HUES48 (cell line): ENCODE measurements at regions not wholly inside any gene's neighbourhood (a gene's known extent, or its start where the extent isn't known, plus 50 kb on each side); places are given as distances from the start of the nearest gene placed in this dataset.

Experiments used
- H3K27ac ChIP-seq: one replicate; pipeline ENCODE4 v1.7.0; 2013; ENCODE audit warnings: low read depth, low read length, inconsistent platforms
- H3K27me3 ChIP-seq: 2 replicates; pipeline ENCODE4 v1.6.1; 2013; ENCODE audit warnings: mild to moderate bottlenecking, low read length; ENCODE audit not compliant: control insufficient read depth, insufficient read depth
- H3K36me3 ChIP-seq: 2 replicates; pipeline ENCODE4 v1.6.1; 2013; ENCODE audit warnings: low read length; ENCODE audit not compliant: control insufficient read depth, insufficient read depth
- H3K4me1 ChIP-seq: 2 replicates; pipeline ENCODE4 v1.6.1; 2013; ENCODE audit warnings: mild to moderate bottlenecking, low read length; ENCODE audit not compliant: control insufficient read depth, insufficient read depth
- H3K4me3 ChIP-seq: 2 replicates; pipeline ENCODE4 v1.5.1; 2013; ENCODE audit warnings: mild to moderate bottlenecking, low read depth, low read length
- H3K9ac ChIP-seq: 2 replicates; pipeline ENCODE4 v1.6.1; 2013; ENCODE audit warnings: mild to moderate bottlenecking, low read depth, low read length, moderate library complexity
- H3K9me3 ChIP-seq: 2 replicates; pipeline ENCODE4 v1.6.1; 2013; ENCODE audit warnings: low read length; ENCODE audit not compliant: control insufficient read depth, insufficient read depth

DNA sequence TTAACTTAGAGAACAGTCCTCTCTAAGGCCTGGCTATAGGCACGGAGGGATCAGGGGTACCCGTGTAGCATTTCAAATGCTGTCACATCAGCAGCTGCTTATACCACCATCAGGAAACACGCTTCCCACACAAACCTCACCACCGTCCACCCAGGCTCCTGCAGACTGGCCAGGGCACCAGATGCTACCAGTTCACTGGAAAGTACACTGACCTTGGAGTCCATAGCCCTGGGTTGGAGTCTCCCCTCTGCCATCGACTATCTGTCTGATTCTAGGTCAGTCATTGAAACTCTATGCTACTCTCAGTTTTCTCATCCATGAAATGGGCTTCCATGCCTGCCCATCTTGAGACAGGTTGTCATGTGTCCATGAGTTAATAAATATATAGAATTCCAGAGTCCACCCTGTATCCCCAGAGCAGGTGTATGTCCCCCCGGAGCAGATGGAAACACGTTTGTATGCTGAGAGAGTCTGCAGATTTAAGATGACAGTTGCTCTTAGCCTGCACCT is 156.0 kb upstream of the SMAD3 start:
- Histone ChIP-seq H3K4me1 (no peaks in the 10 kb centered on the region), H3K27ac (no peak overlapping the region), H3K36me3 (no peaks in the 10 kb centered on the region), H3K9ac (no peak overlapping the region), H3K4me3 (no peak overlapping the region), H3K9me3 (no peaks in the 10 kb centered on the region), H3K27me3 (no peaks in the 10 kb centered on the region)

GRCh38 chr15:66911131-66911700 is 154.2 kb upstream of the SMAD3 start:
- no peak overlapping the region for H3K9ac ChIP-seq
- H3K4me1 ChIP-seq, result no peaks in the 10 kb centered on the region
- no peaks in the 10 kb centered on the region for H3K9me3 ChIP-seq
- H3K4me3 ChIP-seq, result no peak overlapping the region
- H3K27me3 ChIP-seq, result no peaks in the 10 kb centered on the region
- H3K36me3 ChIP-seq, result no peaks in the 10 kb centered on the region
- H3K27ac ChIP-seq, result no peak overlapping the region

DNA sequence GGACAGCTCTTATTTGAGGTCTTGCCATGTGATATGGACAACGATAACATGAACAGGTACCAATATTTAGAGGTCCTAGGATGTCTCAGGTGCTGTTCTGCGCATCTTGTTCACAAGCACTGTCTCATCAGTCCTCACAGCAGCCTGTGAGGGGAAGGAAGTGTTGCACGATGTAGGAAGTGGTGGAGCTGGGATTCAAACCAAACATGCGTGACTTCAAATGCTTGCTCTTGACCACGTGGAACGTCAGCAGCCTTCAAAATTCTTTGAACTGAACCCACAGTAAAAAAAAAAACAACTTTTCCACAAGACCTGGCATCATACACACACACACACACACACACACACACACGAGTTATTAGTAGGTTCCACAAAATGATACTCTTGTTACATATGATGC is 153.4 kb upstream of the SMAD3 start:
- Histone ChIP-seq H3K4me1 (no peaks in the 10 kb centered on the region), H3K36me3 (no peaks in the 10 kb centered on the region), H3K9me3 (no peaks in the 10 kb centered on the region), H3K27me3 (no peaks in the 10 kb centered on the region), H3K27ac (no peak overlapping the region), H3K9ac (no peak overlapping the region), H3K4me3 (no peak overlapping the region)

GRCh38 chr15:66912441-66912840 is 153.0 kb upstream of the SMAD3 start:
- Histone ChIP-seq H3K27ac (no peak overlapping the region), H3K4me3 (no peak overlapping the region), H3K4me1 (no peaks in the 10 kb centered on the region), H3K36me3 (no peaks in the 10 kb centered on the region), H3K9ac (no peak overlapping the region), H3K27me3 (no peaks in the 10 kb centered on the region), H3K9me3 (no peaks in the 10 kb centered on the region)

DNA sequence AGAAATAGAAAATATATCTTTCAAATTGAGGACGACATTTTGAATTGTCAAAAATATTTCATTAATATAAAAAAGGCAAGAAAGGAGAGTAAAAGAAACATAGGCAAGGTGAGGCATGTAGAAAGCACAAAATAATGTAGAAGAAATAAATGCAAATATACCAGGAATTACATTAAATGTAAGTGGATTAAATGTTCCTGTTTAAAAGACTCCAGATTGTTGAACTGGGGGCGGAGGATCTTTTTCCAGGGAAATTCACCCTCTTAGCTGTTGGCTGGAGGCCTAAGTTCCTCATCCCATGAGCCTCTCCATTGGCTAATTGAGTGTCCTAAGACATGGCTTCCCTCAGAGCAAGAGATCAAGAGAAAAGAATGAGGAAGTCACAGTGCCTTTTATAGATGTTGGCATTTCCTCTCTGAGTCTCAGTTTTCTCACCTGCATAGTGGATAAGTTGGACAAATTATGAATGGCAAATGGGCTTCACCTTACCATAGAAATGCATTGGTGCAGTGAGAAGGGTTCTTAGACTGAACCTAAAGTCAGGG is 147.4 kb upstream of the SMAD3 start:
- Histone ChIP-seq H3K36me3 (no peaks in the 10 kb centered on the region), H3K9ac (no peak overlapping the region), H3K27ac (no peak overlapping the region), H3K4me1 (no peaks in the 10 kb centered on the region), H3K4me3 (no peak overlapping the region), H3K9me3 (no peaks in the 10 kb centered on the region), H3K27me3 (no peaks in the 10 kb centered on the region)

- no peak overlapping the region for H3K27ac ChIP-seq
- H3K27me3 ChIP-seq, result no peaks in the 10 kb centered on the region
- no peaks in the 10 kb centered on the region for H3K4me1 ChIP-seq
- H3K9ac ChIP-seq, result no peak overlapping the region
- no peaks in the 10 kb centered on the region for H3K36me3 ChIP-seq
- H3K4me3 ChIP-seq, result no peak overlapping the region
- H3K9me3 ChIP-seq, result no peaks in the 10 kb centered on the region
Observed at GRCh38 chr15:66919421-66919820, 146.0 kb upstream of the SMAD3 start.

DNA sequence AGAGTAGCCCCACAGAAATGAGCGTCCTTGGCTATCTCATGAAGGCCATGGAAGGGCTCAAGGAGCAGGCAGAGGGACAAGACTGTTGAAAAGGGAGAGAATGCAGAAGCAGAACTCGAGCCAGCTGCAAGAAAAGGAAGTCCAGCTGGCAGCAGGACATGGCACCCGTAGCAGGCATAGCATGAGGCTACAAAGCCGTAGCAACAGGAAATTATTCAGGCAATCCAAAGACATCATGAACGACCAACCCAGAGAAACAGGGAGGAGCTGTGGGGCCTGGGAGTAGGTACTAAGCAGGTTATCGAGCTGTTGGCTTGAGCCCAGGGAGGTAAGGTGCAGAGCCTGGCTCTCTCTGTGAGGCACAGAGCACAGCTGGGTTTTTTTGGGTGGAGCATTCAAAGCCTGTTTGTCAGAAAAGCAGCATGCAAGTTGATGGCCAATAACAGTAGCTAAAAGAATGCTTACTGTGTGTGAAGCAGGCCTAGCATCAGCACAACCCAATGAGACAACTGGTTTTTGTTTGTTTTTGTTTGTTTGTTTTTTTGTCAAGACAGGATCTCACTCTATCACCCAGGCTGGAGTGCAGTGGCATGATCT is 144.0 kb upstream of the SMAD3 start:
- Histone ChIP-seq H3K4me3 (no peak overlapping the region), H3K9ac (no peak overlapping the region), H3K27me3 (no peaks in the 10 kb centered on the region), H3K9me3 (no peaks in the 10 kb centered on the region), H3K36me3 (no peaks in the 10 kb centered on the region), H3K27ac (no peak overlapping the region), H3K4me1 (no peaks in the 10 kb centered on the region)

DNA sequence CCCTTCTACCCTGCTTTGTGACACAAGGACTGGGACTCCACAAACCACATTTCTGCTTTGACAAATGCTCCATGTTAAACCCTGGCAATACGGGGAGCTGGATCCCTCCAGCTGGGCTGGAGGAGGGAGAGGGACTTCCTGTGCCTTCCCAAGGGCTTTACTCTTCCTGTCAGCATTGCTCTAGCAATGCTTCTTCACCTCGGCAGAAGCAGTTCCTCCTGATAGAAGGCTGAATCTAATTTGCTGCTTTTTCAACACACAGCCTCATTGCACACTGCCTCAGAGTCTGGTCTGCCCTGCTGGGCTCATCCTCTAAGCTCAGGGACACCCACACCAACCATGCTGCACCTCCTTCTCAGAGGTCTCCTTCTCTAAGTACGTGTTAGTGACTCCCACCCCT is 142.8 kb upstream of the SMAD3 start:
- Histone ChIP-seq H3K9ac (no peak overlapping the region), H3K27me3 (no peaks in the 10 kb centered on the region), H3K4me3 (no peak overlapping the region), H3K27ac (no peak overlapping the region), H3K9me3 (no peaks in the 10 kb centered on the region), H3K36me3 (no peaks in the 10 kb centered on the region), H3K4me1 (no peaks in the 10 kb centered on the region)

- no peaks in the 10 kb centered on the region for H3K27me3 ChIP-seq
- no peaks in the 10 kb centered on the region for H3K36me3 ChIP-seq
- H3K9ac ChIP-seq, result no peak overlapping the region
- H3K9me3 ChIP-seq, result no peaks in the 10 kb centered on the region
- no peak overlapping the region for H3K4me3 ChIP-seq
- H3K4me1 ChIP-seq, result peaks cover 7% of the 10 kb centered on the region; the same call in 1 of the 2 replicates
- H3K27ac ChIP-seq, result no peak overlapping the region
Observed at GRCh38 chr15:66923438-66923881, 141.9 kb upstream of the SMAD3 start.

GRCh38 chr15:66924889-66925288 is 140.5 kb upstream of the SMAD3 start:
- Histone ChIP-seq H3K36me3 (no peaks in the 10 kb centered on the region), H3K27me3 (no peaks in the 10 kb centered on the region), H3K9me3 (no peaks in the 10 kb centered on the region), H3K9ac (no peak overlapping the region), H3K4me1 (peaks cover 7% of the 10 kb centered on the region; the same call in 1 of the 2 replicates), H3K4me3 (no peak overlapping the region), H3K27ac (no peak overlapping the region)

- no peaks in the 10 kb centered on the region for H3K27me3 ChIP-seq
- no peaks in the 10 kb centered on the region for H3K9me3 ChIP-seq
- H3K4me3 ChIP-seq, result no peak overlapping the region
- H3K36me3 ChIP-seq, result no peaks in the 10 kb centered on the region
- peaks cover 7% of the 10 kb centered on the region; the same call in 1 of the 2 replicates for H3K4me1 ChIP-seq
- H3K27ac ChIP-seq, result no peak overlapping the region
- no peak overlapping the region for H3K9ac ChIP-seq
Observed at GRCh38 chr15:66925721-66926120, 139.7 kb upstream of the SMAD3 start.
